ENCODE measurements at regions not wholly inside any gene's neighbourhood (a gene's known extent, or its start where the extent isn't known, plus 50 kb on each side); places are given as distances from the start of the nearest gene placed in this dataset.

DNA sequence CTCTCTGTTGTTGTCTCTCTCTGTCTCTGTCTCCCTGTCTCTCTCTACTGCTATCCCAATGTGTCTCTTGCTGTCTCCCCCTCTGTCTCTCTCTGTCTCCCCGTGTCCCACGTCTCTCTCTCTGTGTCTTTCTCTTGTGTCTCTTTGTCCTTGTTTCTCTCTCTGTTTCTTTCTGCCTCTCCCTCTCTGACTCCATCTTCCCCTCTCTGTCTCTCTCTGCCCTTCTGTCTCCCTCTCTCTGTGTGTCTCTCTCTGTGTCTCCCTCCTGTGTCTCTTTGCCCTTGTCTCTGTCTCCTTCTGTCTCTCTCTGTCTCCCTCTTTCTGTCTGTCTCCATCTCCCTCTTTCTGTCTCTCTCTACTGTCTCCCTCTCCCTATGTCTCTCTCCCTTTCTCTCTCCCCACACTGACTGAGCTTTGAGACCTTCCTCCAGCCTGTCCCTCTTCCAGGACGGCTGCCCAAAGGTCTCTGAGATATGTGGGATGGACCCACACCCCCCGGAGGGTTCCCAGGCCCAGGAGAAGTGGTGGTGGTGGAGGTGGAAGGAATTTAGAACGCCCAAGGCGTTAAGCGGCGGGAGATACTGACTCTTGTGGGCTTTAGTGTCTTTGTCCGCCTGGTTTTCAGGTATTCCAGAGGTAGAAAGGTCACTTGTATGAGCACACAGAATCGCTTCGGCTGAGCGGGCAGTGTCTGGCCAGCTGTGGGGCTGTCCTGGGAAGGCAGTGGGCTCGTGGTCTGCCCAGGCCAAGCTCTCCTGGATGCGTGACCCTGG lies 65.5 kb upstream of the CCND1 start:
- no peak overlapping the region for H3K4me3 ChIP-seq (ENCODE audit: low read depth, low read length)
- in situ Hi-C loops (cut with HindIII; ENCODE audit: low sequenced_read_pairs) = no loop called here
- no peak for DNase-seq (ENCODE audit: low read depth)
- no peak for TF ChIP-seq CTCF (IDR thresholded peaks at IDR 0.05; ENCODE audit: low read depth, low read length, missing control alignments)

DNA sequence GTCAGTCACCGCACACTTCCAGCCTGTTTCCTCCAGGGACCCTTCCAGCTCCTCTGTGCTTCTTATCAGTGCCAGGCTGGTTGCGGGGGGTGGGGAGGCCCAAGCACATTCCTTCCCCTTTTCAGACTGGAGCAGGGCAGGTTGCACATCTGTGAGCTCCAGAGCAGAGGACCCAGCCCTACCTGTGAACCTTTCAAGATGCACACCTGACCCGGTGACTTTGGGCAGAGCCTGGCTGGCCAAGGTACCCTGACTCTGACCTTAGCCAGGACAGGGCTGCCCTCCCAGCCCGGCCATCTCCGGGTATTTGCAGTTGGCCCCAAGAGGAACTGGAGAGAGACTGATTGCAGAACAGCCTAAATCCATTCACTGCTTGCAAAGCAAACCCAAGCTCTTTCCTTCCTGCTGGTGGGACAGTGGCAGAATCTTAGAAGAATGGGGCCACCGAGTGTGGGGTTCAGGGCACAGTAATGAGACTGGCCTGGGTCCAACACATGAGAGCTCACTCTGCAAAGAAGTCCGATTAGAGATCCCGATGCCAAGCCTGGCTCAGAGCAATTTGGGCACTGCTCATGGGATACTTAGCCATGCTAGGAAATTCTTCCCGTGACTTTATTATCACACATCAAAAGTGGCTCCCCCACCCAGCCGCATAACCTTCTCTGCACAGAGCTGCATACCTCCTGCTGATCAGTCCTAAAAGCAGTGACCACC lies 64.7 kb upstream of the CCND1 start:
- no peak overlapping the region for H3K4me3 ChIP-seq (ENCODE audit: low read depth, low read length)
- no peak for DNase-seq (ENCODE audit: low read depth)
- no peak for TF ChIP-seq CTCF (IDR thresholded peaks at IDR 0.05; ENCODE audit: low read depth, low read length, missing control alignments)
- in situ Hi-C loops (cut with HindIII; ENCODE audit: low sequenced_read_pairs) = no loop called here

DNA sequence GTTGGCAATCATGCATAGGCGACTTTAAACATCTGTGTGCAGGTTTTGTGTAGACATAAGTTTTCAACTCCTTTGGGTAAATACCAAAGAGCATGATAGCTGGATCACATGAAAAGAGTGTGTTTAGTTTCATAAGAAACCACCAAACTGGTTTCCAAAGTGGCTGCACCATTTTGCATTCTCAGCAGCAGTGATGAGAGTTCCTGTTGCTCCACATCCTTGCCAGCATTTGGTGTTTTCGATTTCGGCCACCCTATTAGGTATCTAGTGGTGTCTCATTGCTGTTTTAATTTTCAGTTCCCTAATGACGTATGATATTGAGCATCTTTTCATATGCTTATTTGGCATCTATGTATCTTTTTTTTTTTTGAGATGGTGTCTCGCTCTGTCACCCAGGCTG lies 62.8 kb upstream of the CCND1 start:
- no peak overlapping the region for H3K4me3 ChIP-seq (ENCODE audit: low read depth, low read length)
- DNase-seq (ENCODE audit: low read depth) = no peak
- in situ Hi-C loops (cut with HindIII; ENCODE audit: low sequenced_read_pairs) = no loop called here
- TF ChIP-seq CTCF (IDR thresholded peaks at IDR 0.05; ENCODE audit: low read depth, low read length, missing control alignments) = no peak

DNA sequence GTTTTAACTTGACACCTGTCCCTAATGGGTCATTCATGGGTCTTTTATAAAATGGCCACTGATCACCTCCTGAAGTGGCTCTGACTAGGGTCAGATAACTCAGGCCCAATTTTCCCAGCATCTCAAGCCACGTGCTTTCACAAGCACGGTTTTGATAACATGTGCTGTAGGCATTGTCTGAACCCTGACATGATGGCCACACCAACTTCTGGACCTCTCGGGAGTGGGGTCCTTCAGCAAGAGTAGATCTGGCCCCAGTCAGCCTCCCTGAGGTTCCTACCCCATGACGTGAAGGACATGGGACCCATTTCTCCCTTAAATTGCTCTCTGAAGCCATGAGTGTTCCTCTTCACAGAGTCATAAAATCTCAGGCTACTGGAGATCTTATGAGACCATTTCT lies 60.4 kb upstream of the CCND1 start:
- TF ChIP-seq CTCF (IDR thresholded peaks at IDR 0.05; ENCODE audit: low read depth, low read length, missing control alignments) = no peak
- DNase-seq (ENCODE audit: low read depth) = no peak
- no peak overlapping the region for H3K4me3 ChIP-seq (ENCODE audit: low read depth, low read length)
- in situ Hi-C loops (cut with HindIII; ENCODE audit: low sequenced_read_pairs) = no loop called here

GRCh38 chr11:69582756-69583467 lies 58.0 kb upstream of the CCND1 start:
- TF ChIP-seq CTCF (IDR thresholded peaks at IDR 0.05; ENCODE audit: low read depth, low read length, missing control alignments) = no peak
- in situ Hi-C loops (cut with HindIII; ENCODE audit: low sequenced_read_pairs) = no loop called here
- DNase-seq (ENCODE audit: low read depth) = no peak
- no peak overlapping the region for H3K4me3 ChIP-seq (ENCODE audit: low read depth, low read length)

DNA sequence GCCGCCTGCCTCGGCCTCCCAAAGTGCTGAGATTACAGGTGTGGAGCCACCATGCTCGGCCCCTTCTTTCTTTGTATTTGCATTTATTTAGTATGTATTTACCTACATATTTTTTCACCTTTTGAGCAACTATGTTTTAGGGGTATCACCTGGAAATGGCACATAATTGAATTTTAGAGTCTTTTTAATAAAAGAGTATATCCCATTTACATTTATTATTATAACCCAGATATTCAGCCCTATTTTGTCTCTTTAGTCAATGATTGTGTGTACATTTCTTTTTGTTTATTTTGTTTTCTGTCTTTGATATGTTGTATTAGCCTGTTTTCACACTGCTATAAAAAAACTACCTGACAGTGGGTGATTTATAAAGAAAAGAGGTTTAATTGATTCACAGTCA lies 56.8 kb upstream of the CCND1 start:
- in situ Hi-C loops (cut with HindIII; ENCODE audit: low sequenced_read_pairs) = no loop called here
- TF ChIP-seq CTCF (IDR thresholded peaks at IDR 0.05; ENCODE audit: low read depth, low read length, missing control alignments) = no peak
- no peak for DNase-seq (ENCODE audit: low read depth)
- no peak overlapping the region for H3K4me3 ChIP-seq (ENCODE audit: low read depth, low read length)
